HepG2 (cell line): ENCODE measurements at regions not wholly inside any gene's neighbourhood (a gene's known extent, or its start where the extent isn't known, plus 50 kb on each side); places are given as distances from the start of the nearest gene placed in this dataset.

ENCODE experiments used
- ATAC-seq: fragments of 200-7000 bp; cut with Tn5 transposase; 3 replicates; pipeline ENCODE4 v1.9.1; 2020; ENCODE audit warnings: mild to moderate bottlenecking, moderate library complexity
- BruUV-seq: library from RNA; stranded (reverse); fragments of 400-500 nt; replicated peaks from 2 replicates; lab custom pipeline; 2021; lab: Mats Ljungman, UMichigan
- CTCF ChIA-PET: fragments of 300-600 bp; formaldehyde crosslinking; extraction: SDS; loops from one replicate; lab custom pipeline; 2021; ENCODE audit warnings: low total read pairs, inconsistent platforms, low intra/inter-chr PET ratio; lab: Yijun Ruan, JAX
- POLR2A ChIA-PET: fragments of 350-600 bp; sonication (Branson Sonifier 250); formaldehyde crosslinking; loops from one replicate; lab custom pipeline; 2020; ENCODE audit warnings: antibody characterized with exemption, inconsistent platforms; lab: Yijun Ruan, JAX
- DNase-seq: peaks from one replicate; pipeline ENCODE4 v3.0.0-alpha.2; 2015; ENCODE audit warnings: low spot score
- FAIRE-seq: peaks from 3 replicates; lab custom pipeline; 2011; peaks lifted over from hg19 to GRCh38; lab: Jason Lieb, UNC
- H2AFZ ChIP-seq: one replicate; pipeline ENCODE4 v1.6.1; 2011; ENCODE audit warnings: low read length, inconsistent platforms
- H3K27ac ChIP-seq: fragments of 300-600 bp; 3 replicates; pipeline ENCODE4 v1.8.0; 2011; ENCODE audit warnings: mixed run types, mild to moderate bottlenecking, mixed read lengths, low read length, inconsistent platforms; ENCODE audit not compliant: insufficient read depth; ENCODE audit errors: extremely low read length
- H3K27me3 ChIP-seq, 2 experiments: fragments of 200-600 bp in 1 of 2; 2 replicates in 1 of 2; 3 replicates in 1 of 2; pipeline versions ENCODE4 v1.6.0 to v1.8.0; 2011; ENCODE audit warnings: low read length in 2 of 2, mild to moderate bottlenecking in 2 of 2, moderate library complexity in 2 of 2, inconsistent platforms in 1 of 2; ENCODE audit not compliant: insufficient read depth in 2 of 2, control insufficient read depth in 1 of 2
- H3K36me3 ChIP-seq, 2 experiments: fragments of 200-600 bp in 1 of 2; replicated peaks in 1 of 2; 2 replicates in 1 of 2; 3 replicates in 1 of 2; pipeline versions ENCODE4 v1.5.1 to v1.8.0; 2011; ENCODE audit warnings: low read length in 2 of 2, inconsistent platforms in 1 of 2; ENCODE audit not compliant: insufficient read depth in 2 of 2, control insufficient read depth in 1 of 2
- H3K4me1 ChIP-seq: 2 replicates; pipeline ENCODE4 v1.5.1; 2012; ENCODE audit warnings: low read length, inconsistent platforms; ENCODE audit not compliant: insufficient read depth
- H3K4me2 ChIP-seq: 2 replicates; pipeline ENCODE4 v1.6.0; 2011; ENCODE audit warnings: low read depth, low read length, inconsistent platforms
- H3K4me3 ChIP-seq, 3 experiments: fragments of 200-600 bp in 1 of 3; sonication (generic), shearing (Covaris generic) in 1 of 3; replicated peaks in 1 of 3; 2 replicates each; pipeline ENCODE4 v1.5.1; 2011 to 2016; ENCODE audit warnings: low read length in 3 of 3, inconsistent platforms in 2 of 3, low read depth in 2 of 3, mild to moderate bottlenecking in 2 of 3, control low read depth in 1 of 3, mixed read lengths in 1 of 3; ENCODE audit not compliant: insufficient read depth in 1 of 3
- H3K79me2 ChIP-seq: one replicate; pipeline ENCODE4 v1.6.1; 2011; ENCODE audit warnings: low read length, inconsistent platforms; ENCODE audit not compliant: insufficient read depth
- H3K9ac ChIP-seq: 2 replicates; pipeline ENCODE4 v1.6.0; 2011; ENCODE audit warnings: mild to moderate bottlenecking, low read depth, low read length, inconsistent platforms; ENCODE audit not compliant: insufficient read depth
- H3K9me3 ChIP-seq: 2 replicates; pipeline ENCODE4 v1.5.1; 2012; ENCODE audit warnings: mild to moderate bottlenecking, low read length
- H4K20me1 ChIP-seq: 2 replicates; pipeline ENCODE4 v1.6.0; 2011; ENCODE audit warnings: inconsistent platforms, mild to moderate bottlenecking, low read length, moderate library complexity; ENCODE audit not compliant: insufficient read depth
- GATAD1 ChIP-seq: IDR thresholded peaks from 2 replicates; pipeline ENCODE4 v1.6.1; 2016; ENCODE audit warnings: missing genetic modification reagents, missing compliant biosample characterization
- HNRNPK ChIP-seq: fragments of 200-400 bp; formaldehyde crosslinking; IDR thresholded peaks from 2 replicates; pipeline ENCODE4 v1.6.1; 2018; ENCODE audit warnings: low read length, low read depth, moderate library complexity, mild to moderate bottlenecking; ENCODE audit not compliant: poor library complexity, severe bottlenecking
- KAT2B ChIP-seq: fragments of 150-350 bp; IDR thresholded peaks from 2 replicates; pipeline ENCODE4 v1.6.1; 2014; ENCODE audit warnings: low read depth, low read length, borderline replicate concordance
- PAWR ChIP-seq: sonication (generic); formaldehyde crosslinking; IDR thresholded peaks from 2 replicates; pipeline ENCODE4 v1.4.0; 2020; ENCODE audit warnings: missing genetic modification reagents, mild to moderate bottlenecking, borderline replicate concordance
- RBAK ChIP-seq: sonication (generic); formaldehyde crosslinking; IDR thresholded peaks from 2 replicates; pipeline ENCODE4 v1.5.1; 2020; ENCODE audit warnings: mild to moderate bottlenecking, missing genetic modification reagents
- SKI ChIP-seq: fragments of 450-650 bp; IDR thresholded peaks from one replicate; pipeline ENCODE4 v1.6.1; 2018; ENCODE audit warnings: mild to moderate bottlenecking; ENCODE audit not compliant: partially characterized antibody
- TSC22D2 ChIP-seq: sonication (generic); formaldehyde crosslinking; IDR thresholded peaks from 2 replicates; pipeline ENCODE4 v1.5.1; 2020; ENCODE audit warnings: missing genetic modification reagents, mild to moderate bottlenecking, borderline replicate concordance
- U2AF1 ChIP-seq: fragments of 200-400 bp; formaldehyde crosslinking; optimal IDR thresholded peaks from 2 replicates; pipeline ENCODE3; 2017; ENCODE audit warnings: mild to moderate bottlenecking, low read depth, low read length
- ZNF33B ChIP-seq: sonication (generic); formaldehyde crosslinking; IDR thresholded peaks from 2 replicates; pipeline ENCODE4 v1.5.1; 2020; ENCODE audit warnings: mild to moderate bottlenecking, missing genetic modification reagents
- WGBS: methylation state at CpG from one replicate; pipeline ENCODE4 v1.1.6; 2017; ENCODE audit warnings: low lambda C conversion rate; 5-methylcytosine and 5-hydroxymethylcytosine counted together
- in situ Hi-C: cut with HindIII; loops from 2 replicates; pipeline ENCODE4 v1.10.0; 2017; ENCODE audit warnings: low pct_unique_long_range_greater_than_20kb; ENCODE audit not compliant: extremely low pct_ligation_motif_present
- intact Hi-C: fragments of 100-400 bp; cut with micrococcal nuclease; formaldehyde crosslinking; loops from one replicate; pipeline ENCODE4 v1.10.0; 2022; ENCODE audit not compliant: unreplicated experiment
- TF ChIP-seq, protein P1 (sequence below): conservative IDR thresholded peaks from 2 replicates; pipeline ENCODE4 v1.6.1; 2018; ENCODE audit warnings: missing genetic modification reagents
- TF ChIP-seq, protein P2 (sequence below): sonication (generic); formaldehyde crosslinking; IDR thresholded peaks from 2 replicates; pipeline ENCODE4 v1.9.0; 2022; ENCODE audit warnings: low read depth, missing genetic modification reagents

DNA sequence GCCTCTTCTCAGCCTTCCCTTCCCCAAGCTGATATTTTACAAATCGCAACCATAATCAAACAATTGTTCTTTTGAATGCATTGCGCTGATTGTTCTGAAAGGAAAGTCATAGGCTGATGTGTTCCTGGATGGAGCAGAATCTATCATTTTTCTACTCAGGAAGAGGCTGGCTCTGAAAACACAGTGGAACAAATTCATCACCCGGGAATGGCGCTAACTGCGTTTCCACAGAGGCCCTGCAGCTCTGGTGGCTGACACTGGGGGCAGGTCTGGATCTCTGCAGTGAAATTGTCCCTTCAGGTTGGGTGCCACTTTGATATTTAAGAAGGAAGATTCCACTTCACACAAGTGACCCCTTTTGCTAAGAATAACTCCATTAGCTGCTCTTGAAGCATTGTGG is 1060.8 kb downstream of the UQCRFS1 start:
- H3K9ac ChIP-seq: no peak overlapping the region
- in situ Hi-C loops (no loop called here), intact Hi-C loops (no loop called here)
- H3K79me2 ChIP-seq: no peaks in the 10 kb centered on the region
- H2AFZ ChIP-seq: no peak overlapping the region
- ATAC-seq: no peak
- FAIRE-seq: no peak
- H4K20me1 ChIP-seq: no peaks in the 10 kb centered on the region
- H3K4me1 ChIP-seq: no peaks in the 10 kb centered on the region
- H3K36me3 ChIP-seq: no peaks in the 10 kb centered on the region
- H3K4me3 ChIP-seq: no peak overlapping the region
- CTCF ChIA-PET: no interaction called here
- no TSS peak for BruUV-seq
- H3K4me2 ChIP-seq: no peak overlapping the region
- POLR2A ChIA-PET: no interaction called here
- no peaks in the 10 kb centered on the region; a peak in 1 of 5 replicates for H3K27me3 ChIP-seq
- TF ChIP-seq HNRNPK: no peak
- TF ChIP-seq, protein P1, sequence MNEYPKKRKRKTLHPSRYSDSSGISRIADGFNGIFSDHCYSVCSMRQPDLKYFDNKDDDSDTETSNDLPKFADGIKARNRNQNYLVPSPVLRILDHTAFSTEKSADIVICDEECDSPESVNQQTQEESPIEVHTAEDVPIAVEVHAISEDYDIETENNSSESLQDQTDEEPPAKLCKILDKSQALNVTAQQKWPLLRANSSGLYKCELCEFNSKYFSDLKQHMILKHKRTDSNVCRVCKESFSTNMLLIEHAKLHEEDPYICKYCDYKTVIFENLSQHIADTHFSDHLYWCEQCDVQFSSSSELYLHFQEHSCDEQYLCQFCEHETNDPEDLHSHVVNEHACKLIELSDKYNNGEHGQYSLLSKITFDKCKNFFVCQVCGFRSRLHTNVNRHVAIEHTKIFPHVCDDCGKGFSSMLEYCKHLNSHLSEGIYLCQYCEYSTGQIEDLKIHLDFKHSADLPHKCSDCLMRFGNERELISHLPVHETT (CRISPR knock-in tag): no peak
- TF ChIP-seq, protein P2, sequence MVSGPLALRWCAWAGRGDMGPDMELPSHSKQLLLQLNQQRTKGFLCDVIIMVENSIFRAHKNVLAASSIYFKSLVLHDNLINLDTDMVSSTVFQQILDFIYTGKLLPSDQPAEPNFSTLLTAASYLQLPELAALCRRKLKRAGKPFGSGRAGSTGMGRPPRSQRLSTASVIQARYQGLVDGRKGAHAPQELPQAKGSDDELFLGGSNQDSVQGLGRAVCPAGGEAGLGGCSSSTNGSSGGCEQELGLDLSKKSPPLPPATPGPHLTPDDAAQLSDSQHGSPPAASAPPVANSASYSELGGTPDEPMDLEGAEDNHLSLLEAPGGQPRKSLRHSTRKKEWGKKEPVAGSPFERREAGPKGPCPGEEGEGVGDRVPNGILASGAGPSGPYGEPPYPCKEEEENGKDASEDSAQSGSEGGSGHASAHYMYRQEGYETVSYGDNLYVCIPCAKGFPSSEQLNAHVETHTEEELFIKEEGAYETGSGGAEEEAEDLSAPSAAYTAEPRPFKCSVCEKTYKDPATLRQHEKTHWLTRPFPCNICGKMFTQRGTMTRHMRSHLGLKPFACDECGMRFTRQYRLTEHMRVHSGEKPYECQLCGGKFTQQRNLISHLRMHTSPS (CRISPR knock-in tag): no peak
- no peak overlapping the region for H3K27ac ChIP-seq
- H3K9me3 ChIP-seq: peaks cover 92% of the 10 kb centered on the region
- 23% methylated on average over 3 of the region's 5 CpGs for WGBS
- no peak for DNase-seq

DNA sequence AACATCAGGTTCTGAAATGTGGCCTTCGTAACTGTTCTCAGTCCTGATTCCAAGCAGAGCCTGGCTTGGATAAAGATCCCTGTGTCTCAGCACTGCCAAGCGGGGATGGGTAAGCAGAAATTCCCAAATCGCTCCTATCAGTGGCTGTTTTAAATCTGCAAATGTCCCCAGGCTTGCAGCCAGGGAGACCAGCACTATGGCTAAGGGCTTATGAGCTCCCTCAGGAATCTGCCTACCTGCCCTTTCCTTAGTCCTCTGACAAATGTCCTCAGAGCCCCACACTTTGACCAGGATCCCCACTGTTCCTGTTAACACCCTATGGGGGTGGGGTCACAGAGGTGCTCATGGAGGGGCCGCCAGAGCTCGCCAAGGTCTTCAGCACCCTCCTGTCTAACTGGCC is 1062.8 kb downstream of the UQCRFS1 start:
- Histone ChIP-seq H3K9ac (no peak overlapping the region), H3K27me3 (no peaks in the 10 kb centered on the region; a peak in 1 of 5 replicates), H3K4me2 (no peak overlapping the region), H3K36me3 (no peaks in the 10 kb centered on the region), H3K9me3 (peaks cover 94% of the 10 kb centered on the region), H3K79me2 (no peaks in the 10 kb centered on the region), H2AFZ (no peak overlapping the region), H3K4me3 (no peak overlapping the region), H4K20me1 (no peaks in the 10 kb centered on the region), H3K4me1 (no peaks in the 10 kb centered on the region), H3K27ac (no peak overlapping the region)
- intact Hi-C loops (no loop called here), in situ Hi-C loops (no loop called here)
- ChIA-PET POLR2A (no interaction called here), CTCF (no interaction called here)
- ATAC-seq (no peak), DNase-seq (no peak), FAIRE-seq (no peak)
- WGBS: 13% methylated on average over 4 of the region's 5 CpGs
- no TSS peak for BruUV-seq
- TF ChIP-seq PAWR (CRISPR knock-in tag) (no peak), TSC22D2 (no peak), GATAD1 (CRISPR knock-in tag) (no peak), KAT2B (no peak), SKI (no peak), RBAK (no peak), HNRNPK (no peak), ZNF33B (CRISPR knock-in tag) (no peak), U2AF1 (no peak)
